B cell (primary cell): ENCODE measurements at regions not wholly inside any gene's neighbourhood (a gene's known extent, or its start where the extent isn't known, plus 50 kb on each side); places are given as distances from the start of the nearest gene placed in this dataset.

Source experiments
- EZH2 ChIP-seq: IDR thresholded peaks from 2 replicates; pipeline ENCODE4 v1.6.1; 2012; ENCODE audit warnings: borderline replicate concordance, low read depth, mild to moderate bottlenecking, moderate library complexity, low read length; ENCODE audit not compliant: insufficient read depth, poor library complexity, severe bottlenecking
- TF ChIP-seq, protein P1 (sequence below): fragments of 200-600 bp; IDR thresholded peaks from one replicate; pipeline ENCODE4 v1.8.0; 2022; ENCODE audit warnings: antibody characterized with exemption, mild to moderate bottlenecking

DNA sequence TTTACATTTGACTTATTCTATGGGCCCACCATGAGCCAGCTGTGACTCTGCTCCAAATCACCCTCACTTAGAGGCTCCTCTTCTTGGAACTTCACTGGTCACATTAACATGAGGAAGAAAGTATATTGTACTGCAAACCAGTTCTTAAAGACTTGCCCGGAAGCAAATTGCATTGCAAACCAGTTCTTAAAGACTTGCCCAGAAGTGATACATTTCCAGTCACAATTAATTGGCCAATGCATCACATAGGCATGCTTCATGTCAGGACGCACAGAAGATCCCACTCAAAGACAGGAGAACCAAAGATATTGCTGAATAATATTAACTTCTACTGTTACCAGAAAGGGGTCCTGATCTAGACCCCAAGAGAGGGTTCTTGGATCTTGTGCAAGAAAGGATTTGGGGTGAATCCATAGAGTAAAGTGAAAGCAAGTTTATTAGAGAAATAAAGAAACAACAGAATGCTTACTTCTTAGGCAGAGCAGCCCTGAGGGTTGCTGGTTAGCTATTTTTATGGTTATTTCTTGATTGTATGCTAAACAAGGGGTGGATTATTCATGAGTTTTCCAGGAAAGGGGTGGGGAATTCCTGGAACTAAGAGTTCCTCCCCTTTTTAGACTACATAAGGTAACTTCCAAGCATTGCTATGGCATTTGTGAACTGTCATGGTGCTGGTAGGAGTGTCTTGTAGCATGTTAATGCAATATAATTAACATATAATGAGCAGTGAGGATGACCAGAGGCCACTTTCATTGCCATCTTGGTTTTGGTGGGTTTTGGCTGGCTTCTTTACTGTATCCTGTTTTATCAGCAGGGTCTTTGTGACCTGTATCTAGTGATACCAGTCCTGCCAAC is 54.6 kb upstream of the HCCS start:
- TF ChIP-seq, protein P1, sequence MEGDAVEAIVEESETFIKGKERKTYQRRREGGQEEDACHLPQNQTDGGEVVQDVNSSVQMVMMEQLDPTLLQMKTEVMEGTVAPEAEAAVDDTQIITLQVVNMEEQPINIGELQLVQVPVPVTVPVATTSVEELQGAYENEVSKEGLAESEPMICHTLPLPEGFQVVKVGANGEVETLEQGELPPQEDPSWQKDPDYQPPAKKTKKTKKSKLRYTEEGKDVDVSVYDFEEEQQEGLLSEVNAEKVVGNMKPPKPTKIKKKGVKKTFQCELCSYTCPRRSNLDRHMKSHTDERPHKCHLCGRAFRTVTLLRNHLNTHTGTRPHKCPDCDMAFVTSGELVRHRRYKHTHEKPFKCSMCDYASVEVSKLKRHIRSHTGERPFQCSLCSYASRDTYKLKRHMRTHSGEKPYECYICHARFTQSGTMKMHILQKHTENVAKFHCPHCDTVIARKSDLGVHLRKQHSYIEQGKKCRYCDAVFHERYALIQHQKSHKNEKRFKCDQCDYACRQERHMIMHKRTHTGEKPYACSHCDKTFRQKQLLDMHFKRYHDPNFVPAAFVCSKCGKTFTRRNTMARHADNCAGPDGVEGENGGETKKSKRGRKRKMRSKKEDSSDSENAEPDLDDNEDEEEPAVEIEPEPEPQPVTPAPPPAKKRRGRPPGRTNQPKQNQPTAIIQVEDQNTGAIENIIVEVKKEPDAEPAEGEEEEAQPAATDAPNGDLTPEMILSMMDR, result no peak
- no peak for TF ChIP-seq EZH2
